ENCODE measurements at regions not wholly inside any gene's neighbourhood (a gene's known extent, or its start where the extent isn't known, plus 50 kb on each side); places are given as distances from the start of the nearest gene placed in this dataset.

DNA sequence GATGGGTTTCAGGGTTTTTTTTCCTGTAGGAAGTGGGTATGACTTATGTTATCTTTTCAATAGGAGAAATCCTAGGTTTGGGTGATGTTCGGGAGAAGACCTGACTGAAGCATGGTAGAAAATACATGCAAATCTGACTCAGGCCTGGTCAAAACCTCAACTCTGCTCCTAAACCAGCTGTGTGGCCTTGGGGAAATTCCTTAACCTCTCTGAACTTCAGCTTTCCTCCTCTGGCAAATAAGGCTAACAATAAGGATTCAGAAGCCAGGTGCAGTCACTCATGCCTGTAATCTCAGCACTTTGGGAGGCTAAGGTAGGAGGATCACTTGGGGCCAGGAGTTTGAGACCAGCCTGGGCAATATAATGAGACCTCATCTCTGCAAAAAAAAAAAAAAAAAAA, 148.5 kb downstream of the PHETA1 start:
- no peak overlapping the region for H3K4me3 ChIP-seq
- DNase-seq (ENCODE audit: low read depth in 1 of 2, low spot score in 1 of 2) (no peak), ATAC-seq (no peak), FAIRE-seq (no peak)
- POLR2A ChIA-PET = no interaction called here
- WGBS (ENCODE audit: missing lambda C conversion rate) = 76% methylated on average over 1 of the region's 1 CpG
- CTCF ChIA-PET = no interaction called here
- H3K27ac ChIP-seq = no peak overlapping the region
- no peaks in the 10 kb centered on the region for H3K9me3 ChIP-seq
- no peaks in the 10 kb centered on the region for H3K4me1 ChIP-seq
- H3K4me2 ChIP-seq = no peak overlapping the region
- TF ChIP-seq JUN (IDR thresholded peaks at IDR 0.05) (no peak), HEYL (CRISPR knock-in tag; IDR thresholded peaks at IDR 0.05) (no peak), POLR2A (IDR thresholded peaks at IDR 0.05; ENCODE audit: low read length) (no peak), CBX8 (IDR thresholded peaks at IDR 0.05) (no peak), HOXB13 (CRISPR knock-in tag; IDR thresholded peaks at IDR 0.05; ENCODE audit: low read depth) (no peak), EP300 (IDR thresholded peaks at IDR 0.05) (no peak), NPAS2 (CRISPR knock-in tag; IDR thresholded peaks at IDR 0.05; ENCODE audit: borderline replicate concordance) (no peak), CHD4 (IDR thresholded peaks at IDR 0.05; ENCODE audit: borderline replicate concordance) (no peak), NR3C1 (IDR thresholded peaks at IDR 0.05) (no peak), GATA3 (IDR thresholded peaks at IDR 0.05; ENCODE audit: borderline replicate concordance) (no peak), FOSB (CRISPR knock-in tag; IDR thresholded peaks at IDR 0.05) (no peak), RCOR1 (IDR thresholded peaks at IDR 0.05; ENCODE audit: low read depth, low read length) (no peak), MYC (IDR thresholded peaks at IDR 0.05; ENCODE audit: borderline replicate concordance, low read length) (no peak), SMC3 (IDR thresholded peaks at IDR 0.05) (no peak)
- TF ChIP-seq, protein P1, sequence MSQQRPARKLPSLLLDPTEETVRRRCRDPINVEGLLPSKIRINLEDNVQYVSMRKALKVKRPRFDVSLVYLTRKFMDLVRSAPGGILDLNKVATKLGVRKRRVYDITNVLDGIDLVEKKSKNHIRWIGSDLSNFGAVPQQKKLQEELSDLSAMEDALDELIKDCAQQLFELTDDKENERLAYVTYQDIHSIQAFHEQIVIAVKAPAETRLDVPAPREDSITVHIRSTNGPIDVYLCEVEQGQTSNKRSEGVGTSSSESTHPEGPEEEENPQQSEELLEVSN (IDR thresholded peaks at IDR 0.05; ENCODE audit: borderline replicate concordance, low read depth) = no peak
- TF ChIP-seq, protein P2, sequence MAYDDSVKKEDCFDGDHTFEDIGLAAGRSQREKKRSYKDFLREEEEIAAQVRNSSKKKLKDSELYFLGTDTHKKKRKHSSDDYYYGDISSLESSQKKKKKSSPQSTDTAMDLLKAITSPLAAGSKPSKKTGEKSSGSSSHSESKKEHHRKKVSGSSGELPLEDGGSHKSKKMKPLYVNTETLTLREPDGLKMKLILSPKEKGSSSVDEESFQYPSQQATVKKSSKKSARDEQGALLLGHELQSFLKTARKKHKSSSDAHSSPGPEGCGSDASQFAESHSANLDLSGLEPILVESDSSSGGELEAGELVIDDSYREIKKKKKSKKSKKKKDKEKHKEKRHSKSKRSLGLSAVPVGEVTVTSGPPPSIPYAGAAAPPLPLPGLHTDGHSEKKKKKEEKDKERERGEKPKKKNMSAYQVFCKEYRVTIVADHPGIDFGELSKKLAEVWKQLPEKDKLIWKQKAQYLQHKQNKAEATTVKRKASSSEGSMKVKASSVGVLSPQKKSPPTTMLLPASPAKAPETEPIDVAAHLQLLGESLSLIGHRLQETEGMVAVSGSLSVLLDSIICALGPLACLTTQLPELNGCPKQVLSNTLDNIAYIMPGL (CRISPR knock-in tag; IDR thresholded peaks at IDR 0.05; ENCODE audit: borderline replicate concordance) = no peak
- TF ChIP-seq, protein P3, sequence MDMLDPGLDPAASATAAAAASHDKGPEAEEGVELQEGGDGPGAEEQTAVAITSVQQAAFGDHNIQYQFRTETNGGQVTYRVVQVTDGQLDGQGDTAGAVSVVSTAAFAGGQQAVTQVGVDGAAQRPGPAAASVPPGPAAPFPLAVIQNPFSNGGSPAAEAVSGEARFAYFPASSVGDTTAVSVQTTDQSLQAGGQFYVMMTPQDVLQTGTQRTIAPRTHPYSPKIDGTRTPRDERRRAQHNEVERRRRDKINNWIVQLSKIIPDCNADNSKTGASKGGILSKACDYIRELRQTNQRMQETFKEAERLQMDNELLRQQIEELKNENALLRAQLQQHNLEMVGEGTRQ (IDR thresholded peaks at IDR 0.05) = no peak

DNA sequence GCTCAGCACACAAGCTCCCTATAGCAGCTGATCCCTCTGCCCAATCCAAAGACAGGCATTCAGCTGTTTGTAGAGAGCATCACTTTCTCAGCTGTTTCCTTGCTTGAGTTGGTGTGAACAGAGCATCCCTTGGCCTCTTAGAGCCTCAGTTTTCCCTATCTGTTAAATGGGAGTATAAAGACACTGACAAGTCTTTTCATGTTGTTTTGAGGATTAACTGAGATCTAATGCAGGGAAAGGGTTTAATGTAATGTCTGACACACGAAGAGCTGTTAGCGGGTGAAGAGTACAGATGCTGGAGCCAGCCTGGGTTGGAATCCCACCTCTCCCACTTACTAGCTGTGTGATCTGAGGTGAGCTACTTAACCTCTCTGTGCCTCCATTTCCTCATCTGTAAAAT, 149.5 kb downstream of the PHETA1 start:
- POLR2A ChIA-PET = no interaction called here
- no peak for FAIRE-seq
- no peak for DNase-seq (ENCODE audit: low read depth in 1 of 2, low spot score in 1 of 2)
- no peak for ATAC-seq
- 59% methylated on average over 2 of the region's 2 CpGs for WGBS (ENCODE audit: missing lambda C conversion rate)
- CTCF ChIA-PET = no interaction called here
- Histone ChIP-seq H3K4me2 (no peak overlapping the region), H3K4me3 (no peak overlapping the region), H3K9me3 (no peaks in the 10 kb centered on the region), H3K4me1 (no peaks in the 10 kb centered on the region), H3K27ac (no peak overlapping the region)
- TF ChIP-seq BHLHE40 (IDR thresholded peaks at IDR 0.05; ENCODE audit: low read depth, low read length) (no peak), ZFP36 (IDR thresholded peaks at IDR 0.05; ENCODE audit: borderline replicate concordance, partially characterized antibody) (peak; percentile 9), EHF (CRISPR knock-in tag; IDR thresholded peaks at IDR 0.05) (no peak), SREBF2 (IDR thresholded peaks at IDR 0.05) (no peak), PHF8 (IDR thresholded peaks at IDR 0.05; ENCODE audit: borderline replicate concordance, low read depth) (no peak), JUNB (IDR thresholded peaks at IDR 0.05) (no peak)

DNA sequence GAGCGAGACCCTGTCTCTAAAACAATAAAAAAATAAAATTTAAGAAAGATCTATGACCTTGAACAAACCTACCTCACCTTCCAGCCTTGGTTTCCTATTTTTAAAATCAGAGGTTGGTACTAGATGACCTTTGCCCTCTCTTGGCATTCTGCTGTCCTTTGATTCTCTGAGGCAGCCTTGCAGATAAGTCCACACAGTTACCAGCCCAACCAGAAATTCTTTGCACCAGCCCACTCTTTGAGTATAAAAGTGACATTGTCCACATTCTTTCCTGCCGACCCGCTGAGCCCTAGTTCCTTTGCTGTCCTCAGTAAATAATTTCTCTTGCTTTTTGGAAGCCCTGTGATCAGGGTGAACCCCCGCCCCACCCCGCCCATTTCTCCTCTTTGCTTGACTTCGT, 150.4 kb downstream of the PHETA1 start:
- WGBS (ENCODE audit: missing lambda C conversion rate) = 30% methylated on average over 6 of the region's 6 CpGs
- ChIA-PET POLR2A (no interaction called here), CTCF (interaction anchor here (1.0 kb wide), 1 partner anchor 186 kb away, joined by 3 read pairs; no protein-coding TSS in a partner anchor)
- TF ChIP-seq BHLHE40 (IDR thresholded peaks at IDR 0.05; ENCODE audit: low read depth, low read length) (no peak), RNF2 (IDR thresholded peaks at IDR 0.05; ENCODE audit: borderline replicate concordance, low read depth) (no peak), JUN (IDR thresholded peaks at IDR 0.05) (no peak), HOXA7 (CRISPR knock-in tag; IDR thresholded peaks at IDR 0.05) (no peak), CHD4 (IDR thresholded peaks at IDR 0.05; ENCODE audit: borderline replicate concordance) (no peak), POLR2AphosphoS2 (conservative IDR thresholded peaks at IDR 0.05; ENCODE audit: low read length) (no peak), FOSL2 (IDR thresholded peaks at IDR 0.05) (no peak), FOSL2 (CRISPR knock-in tag; IDR thresholded peaks at IDR 0.05) (no peak), TFCP2L1 (CRISPR knock-in tag; IDR thresholded peaks at IDR 0.05) (no peak), HEYL (CRISPR knock-in tag; IDR thresholded peaks at IDR 0.05) (no peak), CHD2 (IDR thresholded peaks at IDR 0.05; ENCODE audit: low read length, partially characterized antibody) (no peak), SMC3 (IDR thresholded peaks at IDR 0.05) (no peak), SREBF2 (IDR thresholded peaks at IDR 0.05) (no peak)
- TF ChIP-seq, protein P4, sequence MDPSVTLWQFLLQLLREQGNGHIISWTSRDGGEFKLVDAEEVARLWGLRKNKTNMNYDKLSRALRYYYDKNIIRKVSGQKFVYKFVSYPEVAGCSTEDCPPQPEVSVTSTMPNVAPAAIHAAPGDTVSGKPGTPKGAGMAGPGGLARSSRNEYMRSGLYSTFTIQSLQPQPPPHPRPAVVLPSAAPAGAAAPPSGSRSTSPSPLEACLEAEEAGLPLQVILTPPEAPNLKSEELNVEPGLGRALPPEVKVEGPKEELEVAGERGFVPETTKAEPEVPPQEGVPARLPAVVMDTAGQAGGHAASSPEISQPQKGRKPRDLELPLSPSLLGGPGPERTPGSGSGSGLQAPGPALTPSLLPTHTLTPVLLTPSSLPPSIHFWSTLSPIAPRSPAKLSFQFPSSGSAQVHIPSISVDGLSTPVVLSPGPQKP (IDR thresholded peaks at IDR 0.05; ENCODE audit: low read depth, low read length) = no peak
- no peak overlapping the region for H3K4me2 ChIP-seq
- no peaks in the 10 kb centered on the region for H3K9me3 ChIP-seq
- H3K4me1 ChIP-seq = no peaks in the 10 kb centered on the region
- no peak for FAIRE-seq
- H3K4me3 ChIP-seq = no peak overlapping the region
- no peak for DNase-seq (ENCODE audit: low read depth in 1 of 2, low spot score in 1 of 2)
- no peak overlapping the region for H3K27ac ChIP-seq
- no peak for ATAC-seq

Measured in A549 (cell line).